Cardiac muscle cell (in vitro differentiated cells and primary cell): ENCODE measurements at regions not wholly inside any gene's neighbourhood (a gene's known extent, or its start where the extent isn't known, plus 50 kb on each side); places are given as distances from the start of the nearest gene placed in this dataset.

Experiments used
- DNase-seq, 2 donors: peaks; one replicate each; pipeline versions ENCODE4 v3.0.0 to v3.0.0-alpha.2; 2010 to 2017; ENCODE audit warnings: low read depth in 1 of 2, low spot score in 1 of 2
- H3K27ac ChIP-seq: fragments of 200-600 bp; sonication (generic); 2 replicates; pipeline ENCODE4 v1.5.1; 2016
- H3K27me3 ChIP-seq: fragments of 200-600 bp; sonication (generic); 2 replicates; pipeline ENCODE4 v1.6.0; 2016; ENCODE audit warnings: control low read depth
- H3K36me3 ChIP-seq: fragments of 200-600 bp; sonication (generic); 2 replicates; pipeline ENCODE4 v1.5.1; 2016; ENCODE audit warnings: control low read depth
- H3K4me1 ChIP-seq: fragments of 200-600 bp; sonication (generic); 2 replicates; pipeline ENCODE4 v1.8.1; 2017; ENCODE audit warnings: low read depth, mild to moderate bottlenecking, mixed run types
- H3K4me3 ChIP-seq: fragments of 200-600 bp; sonication (generic); 2 replicates; pipeline ENCODE4 v1.5.1; 2016; ENCODE audit warnings: mild to moderate bottlenecking
- H3K9me3 ChIP-seq: fragments of 200-600 bp; sonication (generic); 2 replicates; pipeline ENCODE4 v1.5.1; 2017; ENCODE audit warnings: low read depth, mild to moderate bottlenecking, control low read depth
- TF ChIP-seq, protein P1 (sequence below): IDR thresholded peaks from 2 replicates; pipeline ENCODE4 v1.5.1; 2012; ENCODE audit warnings: low read depth, mild to moderate bottlenecking, low read length

DNA sequence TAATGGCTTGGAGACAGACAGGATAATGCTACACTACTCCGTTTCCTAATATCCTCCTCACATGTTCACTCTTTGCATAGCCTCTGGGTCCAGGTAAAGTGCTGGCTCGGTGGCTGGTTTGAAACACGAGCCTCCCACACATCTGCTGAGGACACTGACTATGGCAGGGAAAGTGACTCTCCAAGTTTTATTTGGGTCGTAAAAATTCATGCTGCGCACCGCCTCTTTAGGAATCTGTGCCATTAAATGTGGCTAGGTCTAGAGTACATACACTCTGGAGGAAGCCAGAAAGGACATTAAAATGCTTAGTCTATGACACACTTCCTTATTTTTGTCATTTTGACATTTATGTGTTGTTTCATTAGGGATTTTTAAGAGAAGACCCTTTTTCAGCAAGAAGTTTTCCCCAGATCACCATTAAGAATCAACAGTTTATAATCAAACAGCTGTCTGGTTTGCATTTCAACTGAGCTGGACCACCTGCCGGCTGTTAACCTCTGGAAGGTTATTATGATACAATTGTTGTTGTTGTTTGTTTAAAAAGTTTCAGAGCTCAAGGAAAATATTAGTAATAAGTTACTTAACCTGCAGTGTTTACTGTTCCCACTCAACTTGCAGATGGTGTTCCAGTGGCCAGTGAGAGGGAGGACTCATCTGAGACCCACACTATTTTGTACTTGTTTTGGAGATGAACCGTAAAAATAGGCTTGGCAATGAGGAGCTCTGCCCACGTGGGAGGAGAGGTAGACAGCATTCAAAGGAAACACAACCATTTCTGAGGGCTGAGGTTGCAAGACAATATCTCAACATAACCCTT, 443.3 kb upstream of the MEIS1 start:
- Histone ChIP-seq H3K9me3 (no peaks in the 10 kb centered on the region), H3K4me3 (no peak overlapping the region), H3K36me3 (no peaks in the 10 kb centered on the region), H3K27ac (no peak overlapping the region), H3K4me1 (no peaks in the 10 kb centered on the region), H3K27me3 (no peaks in the 10 kb centered on the region)
- TF ChIP-seq, protein P1, sequence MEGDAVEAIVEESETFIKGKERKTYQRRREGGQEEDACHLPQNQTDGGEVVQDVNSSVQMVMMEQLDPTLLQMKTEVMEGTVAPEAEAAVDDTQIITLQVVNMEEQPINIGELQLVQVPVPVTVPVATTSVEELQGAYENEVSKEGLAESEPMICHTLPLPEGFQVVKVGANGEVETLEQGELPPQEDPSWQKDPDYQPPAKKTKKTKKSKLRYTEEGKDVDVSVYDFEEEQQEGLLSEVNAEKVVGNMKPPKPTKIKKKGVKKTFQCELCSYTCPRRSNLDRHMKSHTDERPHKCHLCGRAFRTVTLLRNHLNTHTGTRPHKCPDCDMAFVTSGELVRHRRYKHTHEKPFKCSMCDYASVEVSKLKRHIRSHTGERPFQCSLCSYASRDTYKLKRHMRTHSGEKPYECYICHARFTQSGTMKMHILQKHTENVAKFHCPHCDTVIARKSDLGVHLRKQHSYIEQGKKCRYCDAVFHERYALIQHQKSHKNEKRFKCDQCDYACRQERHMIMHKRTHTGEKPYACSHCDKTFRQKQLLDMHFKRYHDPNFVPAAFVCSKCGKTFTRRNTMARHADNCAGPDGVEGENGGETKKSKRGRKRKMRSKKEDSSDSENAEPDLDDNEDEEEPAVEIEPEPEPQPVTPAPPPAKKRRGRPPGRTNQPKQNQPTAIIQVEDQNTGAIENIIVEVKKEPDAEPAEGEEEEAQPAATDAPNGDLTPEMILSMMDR: no peak
- DNase-seq: no peak

DNA sequence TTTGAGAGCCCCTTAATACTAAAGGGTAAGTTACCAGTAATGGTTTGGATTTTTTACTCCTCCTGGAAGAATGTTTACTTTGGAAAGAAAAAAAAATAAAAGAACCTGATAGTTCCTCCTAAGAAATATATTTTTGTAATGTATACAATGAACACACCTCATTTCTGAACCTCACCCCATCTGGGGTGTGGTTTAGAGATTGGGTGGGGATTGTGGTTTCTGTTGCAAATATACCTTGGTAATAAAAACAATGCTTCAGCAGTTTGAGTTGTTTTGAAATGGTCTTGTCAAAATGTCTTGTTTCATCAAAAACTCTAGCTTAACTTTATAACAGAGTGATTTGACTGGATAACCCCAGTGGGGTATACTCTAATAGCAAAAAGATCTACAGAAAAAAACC, 448.9 kb upstream of the MEIS1 start:
- no peaks in the 10 kb centered on the region for H3K36me3 ChIP-seq
- no peaks in the 10 kb centered on the region for H3K27me3 ChIP-seq
- H3K27ac ChIP-seq: no peak overlapping the region
- H3K4me3 ChIP-seq: no peak overlapping the region
- H3K4me1 ChIP-seq: no peaks in the 10 kb centered on the region
- no peaks in the 10 kb centered on the region for H3K9me3 ChIP-seq
- TF ChIP-seq, protein P1: no peak
- DNase-seq: no peak

DNA sequence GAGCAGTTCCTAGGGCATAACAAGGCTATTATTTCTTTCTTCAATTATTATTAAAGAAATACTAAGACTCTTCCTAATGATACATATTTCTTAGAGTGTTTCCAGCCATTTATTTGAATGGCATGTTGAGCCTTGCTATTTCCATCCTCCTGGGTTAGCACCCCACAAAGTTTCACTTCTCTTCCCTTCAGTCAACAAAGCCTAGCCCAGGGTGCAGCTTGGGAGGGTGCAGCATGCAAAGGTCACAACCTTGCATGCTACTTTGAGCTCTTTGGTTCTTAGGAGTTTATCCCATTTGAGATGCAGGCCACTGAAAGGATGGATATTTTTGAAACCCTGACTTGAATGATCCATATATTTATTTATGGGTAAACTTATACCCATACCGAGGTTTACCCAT, 454.4 kb upstream of the MEIS1 start:
- DNase-seq: no peak
- H3K27me3 ChIP-seq: no peaks in the 10 kb centered on the region
- H3K9me3 ChIP-seq: no peaks in the 10 kb centered on the region
- TF ChIP-seq, protein P1: no peak
- no peaks in the 10 kb centered on the region for H3K36me3 ChIP-seq
- no peak overlapping the region for H3K27ac ChIP-seq
- H3K4me1 ChIP-seq: no peaks in the 10 kb centered on the region
- no peak overlapping the region for H3K4me3 ChIP-seq

DNA sequence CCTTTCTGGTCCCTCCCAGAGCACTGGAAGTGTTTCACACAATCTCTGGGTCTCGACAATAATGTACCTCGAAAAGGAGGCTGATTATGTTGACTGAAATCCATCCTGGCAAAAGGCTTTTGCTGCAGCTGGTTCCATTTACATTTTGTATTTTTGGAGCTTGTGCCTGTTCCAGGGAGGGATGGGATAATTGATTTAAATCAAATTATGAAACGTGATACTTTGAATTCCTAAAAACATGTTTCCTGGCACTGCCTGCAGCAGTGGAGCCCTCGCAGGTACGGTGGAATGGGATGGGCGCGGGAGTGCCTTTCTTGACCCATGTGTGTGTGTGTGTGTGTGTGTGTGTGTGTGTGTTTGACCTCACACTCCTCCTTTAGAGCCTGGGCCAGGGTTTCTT, 455.5 kb upstream of the MEIS1 start:
- H3K9me3 ChIP-seq: no peaks in the 10 kb centered on the region
- DNase-seq: no peak
- TF ChIP-seq, protein P1: no peak
- H3K27me3 ChIP-seq: no peaks in the 10 kb centered on the region
- H3K36me3 ChIP-seq: no peaks in the 10 kb centered on the region
- H3K27ac ChIP-seq: no peak overlapping the region
- no peaks in the 10 kb centered on the region for H3K4me1 ChIP-seq
- no peak overlapping the region for H3K4me3 ChIP-seq

DNA sequence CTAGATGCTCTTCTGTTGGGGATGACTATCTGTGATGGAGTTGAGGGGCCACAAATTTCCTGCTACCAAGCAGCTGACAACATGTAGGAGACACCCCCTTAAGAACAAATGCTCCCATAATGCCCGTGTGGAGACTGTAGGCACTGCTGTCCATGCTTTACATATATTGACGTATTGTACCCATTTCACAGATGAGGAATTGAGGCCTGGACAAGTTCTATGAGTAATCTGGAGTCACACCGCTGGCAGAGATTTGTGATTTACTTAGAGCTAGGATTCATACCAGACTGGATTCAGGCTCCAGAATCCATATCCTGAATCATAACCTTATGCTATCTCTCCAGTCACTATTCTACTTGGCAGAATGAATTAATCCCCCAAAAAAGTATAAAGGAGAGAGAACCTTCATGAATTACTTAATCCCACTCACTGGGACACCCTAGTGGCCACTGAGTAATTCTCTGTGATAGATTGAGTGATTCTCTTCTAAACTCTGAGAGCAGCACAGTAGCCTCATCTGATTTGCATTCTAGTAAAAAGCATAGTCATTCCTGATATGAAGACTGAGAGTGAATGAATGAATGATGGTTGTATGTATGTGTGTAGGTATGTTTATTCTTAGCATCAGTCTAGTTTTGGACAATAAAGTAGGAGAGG, 460.7 kb upstream of the MEIS1 start:
- H3K4me1 ChIP-seq: no peaks in the 10 kb centered on the region
- TF ChIP-seq, protein P1: no peak
- DNase-seq: no peak
- no peak overlapping the region for H3K4me3 ChIP-seq
- no peaks in the 10 kb centered on the region for H3K27me3 ChIP-seq
- H3K27ac ChIP-seq: no peak overlapping the region
- no peaks in the 10 kb centered on the region for H3K9me3 ChIP-seq
- no peaks in the 10 kb centered on the region for H3K36me3 ChIP-seq
